ENCODE measurements at regions not wholly inside any gene's neighbourhood (a gene's known extent, or its start where the extent isn't known, plus 50 kb on each side); places are given as distances from the start of the nearest gene placed in this dataset.

- no peak for TF ChIP-seq CTCF (IDR thresholded peaks at IDR 0.05; ENCODE audit: low read depth, low read length, missing control alignments)
- no peak for DNase-seq (ENCODE audit: extremely low read depth, low read depth)
- H3K4me3 ChIP-seq (replicated peaks; ENCODE audit: low read depth, low read length) = no peak overlapping the region
Observed at GRCh38 chr2:145341536-145341935, 821.6 kb upstream of the ZEB2 start.

GRCh38 chr2:145339646-145340045 lies 819.7 kb upstream of the ZEB2 start:
- no peak for DNase-seq (ENCODE audit: extremely low read depth, low read depth)
- no peak overlapping the region for H3K4me3 ChIP-seq (replicated peaks; ENCODE audit: low read depth, low read length)
- TF ChIP-seq CTCF (IDR thresholded peaks at IDR 0.05; ENCODE audit: low read depth, low read length, missing control alignments) = no peak

DNA sequence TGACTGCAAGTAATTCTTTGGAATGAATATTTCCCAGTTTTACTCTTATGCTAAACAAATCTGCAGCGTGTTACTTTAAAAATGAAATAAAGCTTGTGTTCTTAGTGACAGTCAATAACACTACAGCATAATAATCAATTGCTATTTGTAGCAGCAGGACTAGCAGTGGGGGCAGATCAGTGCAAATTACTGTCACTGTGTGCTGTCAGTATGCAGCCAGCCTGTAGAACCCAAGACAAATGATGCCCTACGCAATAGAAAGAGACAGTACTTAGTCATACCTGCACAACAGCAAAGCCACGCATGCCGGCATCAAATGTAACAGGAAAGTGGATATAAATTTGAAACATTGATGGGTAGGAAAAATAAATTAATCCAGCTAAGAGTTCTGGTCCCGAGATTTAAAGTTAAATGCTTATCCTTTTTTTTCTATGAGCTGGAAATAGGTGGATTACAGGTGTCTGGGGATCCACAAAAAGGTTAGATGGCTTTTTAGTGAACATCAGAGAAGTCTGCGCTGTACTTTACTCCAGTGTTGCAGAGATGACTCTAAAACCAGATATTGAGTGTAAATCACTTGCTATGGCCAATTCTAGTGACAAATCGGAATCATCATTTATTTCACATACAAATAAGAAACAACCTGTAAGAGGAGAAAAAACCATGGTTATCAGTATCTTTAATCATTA lies 812.4 kb upstream of the ZEB2 start:
- DNase-seq (ENCODE audit: extremely low read depth, low read depth) = no peak
- no peak for TF ChIP-seq CTCF (IDR thresholded peaks at IDR 0.05; ENCODE audit: low read depth, low read length, missing control alignments)
- no peak overlapping the region for H3K4me3 ChIP-seq (replicated peaks; ENCODE audit: low read depth, low read length)

DNA sequence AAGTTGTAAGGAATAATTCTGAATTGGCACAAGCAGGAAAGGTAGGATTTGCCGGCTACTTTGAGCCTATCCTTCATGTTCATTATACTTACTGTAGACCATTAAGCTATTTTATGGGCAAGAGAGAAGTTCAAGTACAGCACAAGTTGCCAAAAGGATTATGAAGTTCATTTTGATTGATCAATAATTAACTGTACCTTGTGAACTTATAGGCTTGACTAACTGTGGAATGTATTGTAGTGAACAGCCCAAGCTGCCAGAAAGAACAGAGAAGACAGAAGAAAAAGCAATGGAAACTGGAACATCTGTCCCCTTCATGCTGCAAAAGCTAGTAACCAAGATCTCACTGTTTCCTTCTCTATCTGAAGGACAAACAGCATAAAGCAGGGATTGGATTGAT lies 810.1 kb upstream of the ZEB2 start:
- TF ChIP-seq CTCF (IDR thresholded peaks at IDR 0.05; ENCODE audit: low read depth, low read length, missing control alignments) = no peak

GRCh38 chr2:145325485-145325884 lies 805.6 kb upstream of the ZEB2 start:
- no peak overlapping the region for H3K4me3 ChIP-seq (replicated peaks; ENCODE audit: low read depth, low read length)
- DNase-seq (ENCODE audit: extremely low read depth, low read depth) = no peak
- TF ChIP-seq CTCF (IDR thresholded peaks at IDR 0.05; ENCODE audit: low read depth, low read length, missing control alignments) = no peak

More for the DNA sequence above, 810.1 kb upstream of the ZEB2 start:
- DNase-seq (ENCODE audit: extremely low read depth, low read depth) = no peak
- no peak overlapping the region for H3K4me3 ChIP-seq (replicated peaks; ENCODE audit: low read depth, low read length)

DNA sequence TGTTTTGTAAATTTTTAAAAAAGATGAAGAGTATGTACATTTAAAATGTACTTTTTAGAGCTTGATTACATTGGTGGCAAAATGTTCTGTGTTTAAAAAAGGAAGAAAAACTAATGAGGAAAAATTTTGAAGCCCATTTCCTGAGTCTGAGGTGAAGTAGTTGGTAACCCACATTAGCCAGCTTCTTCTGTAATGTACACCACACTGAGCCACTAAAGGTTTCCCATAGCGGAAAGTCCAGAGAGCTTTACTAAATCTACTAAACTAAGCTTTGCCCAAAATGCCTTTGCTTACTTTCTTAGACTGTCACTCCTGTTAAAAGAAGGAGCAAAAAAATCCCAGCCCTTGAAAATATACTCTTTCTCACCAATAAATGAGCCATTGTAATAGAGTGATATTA lies 804.8 kb upstream of the ZEB2 start:
- H3K4me3 ChIP-seq (replicated peaks; ENCODE audit: low read depth, low read length) = no peak overlapping the region
- no peak for DNase-seq (ENCODE audit: extremely low read depth, low read depth)
- TF ChIP-seq CTCF (IDR thresholded peaks at IDR 0.05; ENCODE audit: low read depth, low read length, missing control alignments) = no peak

- no peak for TF ChIP-seq CTCF (IDR thresholded peaks at IDR 0.05; ENCODE audit: low read depth, low read length, missing control alignments)
- H3K4me3 ChIP-seq (replicated peaks; ENCODE audit: low read depth, low read length) = no peak overlapping the region
- DNase-seq (ENCODE audit: extremely low read depth, low read depth) = no peak
Observed at GRCh38 chr2:145323512-145323911, 803.6 kb upstream of the ZEB2 start.

Measured in HFF-Myc (cell line).